HEK293 (cell line): ENCODE measurements at regions not wholly inside any gene's neighbourhood (a gene's known extent, or its start where the extent isn't known, plus 50 kb on each side); places are given as distances from the start of the nearest gene placed in this dataset.

ENCODE experiments used
- FEZF1 ChIP-seq: fragments of 450-650 bp; formaldehyde crosslinking; IDR thresholded peaks from 2 replicates; pipeline ENCODE4 v1.5.1; 2016; ENCODE audit warnings: missing biosample characterization, missing genetic modification characterization
- KLF1 ChIP-seq: fragments of 450-650 bp; formaldehyde crosslinking; IDR thresholded peaks from 2 replicates; pipeline ENCODE4 v1.5.1; 2016; ENCODE audit warnings: missing biosample characterization, missing genetic modification characterization
- ZNF223 ChIP-seq: fragments of 450-650 bp; formaldehyde crosslinking; IDR thresholded peaks from 2 replicates; pipeline ENCODE4 v1.5.1; 2016; ENCODE audit warnings: missing biosample characterization, missing genetic modification characterization
- ZXDB ChIP-seq: fragments of 450-650 bp; formaldehyde crosslinking; IDR thresholded peaks from 2 replicates; pipeline ENCODE4 v1.5.1; 2016; ENCODE audit warnings: missing biosample characterization, missing genetic modification characterization
- TF ChIP-seq, protein P1 (sequence below): fragments of 450-650 bp; formaldehyde crosslinking; IDR thresholded peaks from 2 replicates; pipeline ENCODE4 v1.5.1; 2016; ENCODE audit warnings: missing biosample characterization, missing genetic modification characterization
- TF ChIP-seq, protein P2 (sequence below): fragments of 450-650 bp; formaldehyde crosslinking; IDR thresholded peaks from 2 replicates; pipeline ENCODE4 v1.5.1; 2016; ENCODE audit warnings: missing biosample characterization, missing genetic modification characterization
- TF ChIP-seq, protein P3 (sequence below): fragments of 450-650 bp; formaldehyde crosslinking; IDR thresholded peaks from 2 replicates; pipeline ENCODE4 v1.5.1; 2017; ENCODE audit warnings: missing biosample characterization, missing genetic modification characterization
- TF ChIP-seq, protein P4 (sequence below): fragments of 450-650 bp; formaldehyde crosslinking; IDR thresholded peaks from 2 replicates; pipeline ENCODE4 v1.5.1; 2016; ENCODE audit warnings: missing biosample characterization, missing genetic modification characterization, low read depth

DNA sequence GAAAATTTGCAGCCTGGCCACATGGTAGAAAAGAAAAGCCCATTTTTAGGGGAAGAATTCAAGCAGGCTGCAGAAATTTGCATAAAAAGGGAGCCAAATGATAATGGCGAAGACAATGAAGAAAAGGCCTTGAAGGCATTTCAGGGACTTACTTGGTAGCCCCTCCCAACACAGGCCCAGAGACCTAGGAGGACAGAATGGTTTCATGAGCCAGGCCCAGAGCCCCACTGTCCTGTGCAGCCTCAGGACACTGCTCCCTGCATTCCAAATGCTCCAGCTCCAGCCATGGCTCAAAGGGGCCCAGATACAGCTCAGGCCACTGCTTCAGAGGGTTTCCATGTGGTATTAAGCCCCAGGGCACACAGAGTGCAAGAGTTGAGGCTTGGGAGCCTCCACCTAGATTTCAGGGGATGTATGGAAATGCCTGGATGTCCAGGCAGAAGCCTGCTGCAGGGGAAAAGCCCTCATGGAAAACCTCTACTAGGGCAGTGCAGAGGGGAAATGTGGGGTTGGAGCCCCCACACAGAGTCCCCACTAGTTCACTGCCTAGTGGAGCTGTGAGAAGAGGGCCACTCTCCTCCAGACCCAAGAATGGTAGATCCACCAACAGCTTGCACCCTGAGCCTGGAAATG, 271.7 kb upstream of the KLF3 start:
- TF ChIP-seq, protein P1, sequence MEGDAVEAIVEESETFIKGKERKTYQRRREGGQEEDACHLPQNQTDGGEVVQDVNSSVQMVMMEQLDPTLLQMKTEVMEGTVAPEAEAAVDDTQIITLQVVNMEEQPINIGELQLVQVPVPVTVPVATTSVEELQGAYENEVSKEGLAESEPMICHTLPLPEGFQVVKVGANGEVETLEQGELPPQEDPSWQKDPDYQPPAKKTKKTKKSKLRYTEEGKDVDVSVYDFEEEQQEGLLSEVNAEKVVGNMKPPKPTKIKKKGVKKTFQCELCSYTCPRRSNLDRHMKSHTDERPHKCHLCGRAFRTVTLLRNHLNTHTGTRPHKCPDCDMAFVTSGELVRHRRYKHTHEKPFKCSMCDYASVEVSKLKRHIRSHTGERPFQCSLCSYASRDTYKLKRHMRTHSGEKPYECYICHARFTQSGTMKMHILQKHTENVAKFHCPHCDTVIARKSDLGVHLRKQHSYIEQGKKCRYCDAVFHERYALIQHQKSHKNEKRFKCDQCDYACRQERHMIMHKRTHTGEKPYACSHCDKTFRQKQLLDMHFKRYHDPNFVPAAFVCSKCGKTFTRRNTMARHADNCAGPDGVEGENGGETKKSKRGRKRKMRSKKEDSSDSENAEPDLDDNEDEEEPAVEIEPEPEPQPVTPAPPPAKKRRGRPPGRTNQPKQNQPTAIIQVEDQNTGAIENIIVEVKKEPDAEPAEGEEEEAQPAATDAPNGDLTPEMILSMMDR (tag by site-specific recombination), result no peak
- TF ChIP-seq ZNF223 (tag by site-specific recombination), result no peak
- TF ChIP-seq, protein P2, sequence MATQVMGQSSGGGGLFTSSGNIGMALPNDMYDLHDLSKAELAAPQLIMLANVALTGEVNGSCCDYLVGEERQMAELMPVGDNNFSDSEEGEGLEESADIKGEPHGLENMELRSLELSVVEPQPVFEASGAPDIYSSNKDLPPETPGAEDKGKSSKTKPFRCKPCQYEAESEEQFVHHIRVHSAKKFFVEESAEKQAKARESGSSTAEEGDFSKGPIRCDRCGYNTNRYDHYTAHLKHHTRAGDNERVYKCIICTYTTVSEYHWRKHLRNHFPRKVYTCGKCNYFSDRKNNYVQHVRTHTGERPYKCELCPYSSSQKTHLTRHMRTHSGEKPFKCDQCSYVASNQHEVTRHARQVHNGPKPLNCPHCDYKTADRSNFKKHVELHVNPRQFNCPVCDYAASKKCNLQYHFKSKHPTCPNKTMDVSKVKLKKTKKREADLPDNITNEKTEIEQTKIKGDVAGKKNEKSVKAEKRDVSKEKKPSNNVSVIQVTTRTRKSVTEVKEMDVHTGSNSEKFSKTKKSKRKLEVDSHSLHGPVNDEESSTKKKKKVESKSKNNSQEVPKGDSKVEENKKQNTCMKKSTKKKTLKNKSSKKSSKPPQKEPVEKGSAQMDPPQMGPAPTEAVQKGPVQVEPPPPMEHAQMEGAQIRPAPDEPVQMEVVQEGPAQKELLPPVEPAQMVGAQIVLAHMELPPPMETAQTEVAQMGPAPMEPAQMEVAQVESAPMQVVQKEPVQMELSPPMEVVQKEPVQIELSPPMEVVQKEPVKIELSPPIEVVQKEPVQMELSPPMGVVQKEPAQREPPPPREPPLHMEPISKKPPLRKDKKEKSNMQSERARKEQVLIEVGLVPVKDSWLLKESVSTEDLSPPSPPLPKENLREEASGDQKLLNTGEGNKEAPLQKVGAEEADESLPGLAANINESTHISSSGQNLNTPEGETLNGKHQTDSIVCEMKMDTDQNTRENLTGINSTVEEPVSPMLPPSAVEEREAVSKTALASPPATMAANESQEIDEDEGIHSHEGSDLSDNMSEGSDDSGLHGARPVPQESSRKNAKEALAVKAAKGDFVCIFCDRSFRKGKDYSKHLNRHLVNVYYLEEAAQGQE, result no peak
- no peak for TF ChIP-seq KLF1 (tag by site-specific recombination)
- TF ChIP-seq ZXDB, result no peak
- TF ChIP-seq FEZF1 (tag by site-specific recombination), result no peak
- TF ChIP-seq, protein P3, sequence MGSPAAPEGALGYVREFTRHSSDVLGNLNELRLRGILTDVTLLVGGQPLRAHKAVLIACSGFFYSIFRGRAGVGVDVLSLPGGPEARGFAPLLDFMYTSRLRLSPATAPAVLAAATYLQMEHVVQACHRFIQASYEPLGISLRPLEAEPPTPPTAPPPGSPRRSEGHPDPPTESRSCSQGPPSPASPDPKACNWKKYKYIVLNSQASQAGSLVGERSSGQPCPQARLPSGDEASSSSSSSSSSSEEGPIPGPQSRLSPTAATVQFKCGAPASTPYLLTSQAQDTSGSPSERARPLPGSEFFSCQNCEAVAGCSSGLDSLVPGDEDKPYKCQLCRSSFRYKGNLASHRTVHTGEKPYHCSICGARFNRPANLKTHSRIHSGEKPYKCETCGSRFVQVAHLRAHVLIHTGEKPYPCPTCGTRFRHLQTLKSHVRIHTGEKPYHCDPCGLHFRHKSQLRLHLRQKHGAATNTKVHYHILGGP, result no peak
- TF ChIP-seq, protein P4, sequence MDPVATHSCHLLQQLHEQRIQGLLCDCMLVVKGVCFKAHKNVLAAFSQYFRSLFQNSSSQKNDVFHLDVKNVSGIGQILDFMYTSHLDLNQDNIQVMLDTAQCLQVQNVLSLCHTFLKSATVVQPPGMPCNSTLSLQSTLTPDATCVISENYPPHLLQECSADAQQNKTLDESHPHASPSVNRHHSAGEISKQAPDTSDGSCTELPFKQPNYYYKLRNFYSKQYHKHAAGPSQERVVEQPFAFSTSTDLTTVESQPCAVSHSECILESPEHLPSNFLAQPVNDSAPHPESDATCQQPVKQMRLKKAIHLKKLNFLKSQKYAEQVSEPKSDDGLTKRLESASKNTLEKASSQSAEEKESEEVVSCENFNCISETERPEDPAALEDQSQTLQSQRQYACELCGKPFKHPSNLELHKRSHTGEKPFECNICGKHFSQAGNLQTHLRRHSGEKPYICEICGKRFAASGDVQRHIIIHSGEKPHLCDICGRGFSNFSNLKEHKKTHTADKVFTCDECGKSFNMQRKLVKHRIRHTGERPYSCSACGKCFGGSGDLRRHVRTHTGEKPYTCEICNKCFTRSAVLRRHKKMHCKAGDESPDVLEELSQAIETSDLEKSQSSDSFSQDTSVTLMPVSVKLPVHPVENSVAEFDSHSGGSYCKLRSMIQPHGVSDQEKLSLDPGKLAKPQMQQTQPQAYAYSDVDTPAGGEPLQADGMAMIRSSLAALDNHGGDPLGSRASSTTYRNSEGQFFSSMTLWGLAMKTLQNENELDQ (tag by site-specific recombination), result no peak
